ENCODE measurements at regions not wholly inside any gene's neighbourhood (a gene's known extent, or its start where the extent isn't known, plus 50 kb on each side); places are given as distances from the start of the nearest gene placed in this dataset.

DNA sequence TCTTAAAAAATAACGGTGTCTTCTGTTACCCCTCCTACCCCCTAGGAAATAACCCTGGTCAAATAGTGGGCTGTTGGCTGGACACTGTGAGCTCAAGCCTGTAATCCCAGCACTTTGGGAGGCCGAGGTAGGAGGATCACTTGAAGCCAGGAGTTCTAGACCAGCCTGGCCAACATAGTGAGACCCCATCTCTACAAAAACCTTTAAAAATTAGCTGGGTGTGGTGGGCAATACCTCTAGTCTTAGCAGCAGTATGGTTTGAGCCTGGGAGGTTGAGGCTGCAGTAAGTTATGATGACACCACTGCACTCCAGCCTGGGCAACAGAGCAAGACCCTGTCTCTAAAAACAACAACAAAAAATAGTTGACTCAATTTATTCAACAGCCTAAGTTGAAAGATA, 453.7 kb downstream of the SIPA1L2 start:
- no peak for TF ChIP-seq POLR2AphosphoS5 (IDR thresholded peaks at IDR 0.05; ENCODE audit: insufficient read depth in 1 of 2, low read depth in 1 of 2)
- TF ChIP-seq, protein P1, sequence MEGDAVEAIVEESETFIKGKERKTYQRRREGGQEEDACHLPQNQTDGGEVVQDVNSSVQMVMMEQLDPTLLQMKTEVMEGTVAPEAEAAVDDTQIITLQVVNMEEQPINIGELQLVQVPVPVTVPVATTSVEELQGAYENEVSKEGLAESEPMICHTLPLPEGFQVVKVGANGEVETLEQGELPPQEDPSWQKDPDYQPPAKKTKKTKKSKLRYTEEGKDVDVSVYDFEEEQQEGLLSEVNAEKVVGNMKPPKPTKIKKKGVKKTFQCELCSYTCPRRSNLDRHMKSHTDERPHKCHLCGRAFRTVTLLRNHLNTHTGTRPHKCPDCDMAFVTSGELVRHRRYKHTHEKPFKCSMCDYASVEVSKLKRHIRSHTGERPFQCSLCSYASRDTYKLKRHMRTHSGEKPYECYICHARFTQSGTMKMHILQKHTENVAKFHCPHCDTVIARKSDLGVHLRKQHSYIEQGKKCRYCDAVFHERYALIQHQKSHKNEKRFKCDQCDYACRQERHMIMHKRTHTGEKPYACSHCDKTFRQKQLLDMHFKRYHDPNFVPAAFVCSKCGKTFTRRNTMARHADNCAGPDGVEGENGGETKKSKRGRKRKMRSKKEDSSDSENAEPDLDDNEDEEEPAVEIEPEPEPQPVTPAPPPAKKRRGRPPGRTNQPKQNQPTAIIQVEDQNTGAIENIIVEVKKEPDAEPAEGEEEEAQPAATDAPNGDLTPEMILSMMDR (IDR thresholded peaks at IDR 0.05), result no peak

Data from vagina (tissue), 2 donors.